Thoracic aorta (tissue), 2 donors: ENCODE measurements at regions not wholly inside any gene's neighbourhood (a gene's known extent, or its start where the extent isn't known, plus 50 kb on each side); places are given as distances from the start of the nearest gene placed in this dataset.

Source experiments
- ATAC-seq: fragments of 150-250 bp; one replicate; pipeline ENCODE4 v1.8.0; 2017; ENCODE audit warnings: low read depth; ENCODE audit not compliant: insufficient number of reproducible peaks, low FRiP score
- DNase-seq: peaks from one replicate; pipeline ENCODE4 v3.0.0-alpha.2; 2020; ENCODE audit warnings: low spot score
- H3K27ac ChIP-seq, 2 donors: fragments of 200-600 bp; sonication (generic); 1 replicate in 1 of 2; 2 replicates in 1 of 2; pipeline ENCODE4 v1.5.1; 2016; ENCODE audit warnings: mild to moderate bottlenecking in 2 of 2, moderate library complexity in 2 of 2
- H3K27me3 ChIP-seq: fragments of 200-600 bp; sonication (generic); replicated peaks from 2 replicates; pipeline ENCODE4 v1.6.0; 2016; ENCODE audit warnings: mild to moderate bottlenecking; ENCODE audit not compliant: insufficient read depth
- H3K36me3 ChIP-seq: fragments of 200-600 bp; sonication (generic); one replicate; pipeline ENCODE4 v1.5.1; 2016
- H3K4me1 ChIP-seq, 2 donors: fragments of 200-600 bp; sonication (generic); 1 replicate in 1 of 2; 2 replicates in 1 of 2; pipeline versions ENCODE4 v1.5.1 to v1.6.0; 2016; ENCODE audit warnings: low read depth in 2 of 2, mild to moderate bottlenecking in 1 of 2; ENCODE audit not compliant: control insufficient read depth in 1 of 2
- H3K4me3 ChIP-seq: fragments of 200-600 bp; sonication (generic); 2 replicates; pipeline ENCODE4 v1.5.1; 2016; ENCODE audit warnings: mild to moderate bottlenecking
- H3K9me3 ChIP-seq: fragments of 200-600 bp; sonication (generic); 2 replicates; pipeline ENCODE4 v1.5.1; 2016
- TF ChIP-seq, protein P1 (sequence below): fragments of 200-600 bp; sonication (generic); IDR thresholded peaks from one replicate; pipeline ENCODE4 v1.5.1; 2019; ENCODE audit warnings: antibody characterized with exemption

DNA sequence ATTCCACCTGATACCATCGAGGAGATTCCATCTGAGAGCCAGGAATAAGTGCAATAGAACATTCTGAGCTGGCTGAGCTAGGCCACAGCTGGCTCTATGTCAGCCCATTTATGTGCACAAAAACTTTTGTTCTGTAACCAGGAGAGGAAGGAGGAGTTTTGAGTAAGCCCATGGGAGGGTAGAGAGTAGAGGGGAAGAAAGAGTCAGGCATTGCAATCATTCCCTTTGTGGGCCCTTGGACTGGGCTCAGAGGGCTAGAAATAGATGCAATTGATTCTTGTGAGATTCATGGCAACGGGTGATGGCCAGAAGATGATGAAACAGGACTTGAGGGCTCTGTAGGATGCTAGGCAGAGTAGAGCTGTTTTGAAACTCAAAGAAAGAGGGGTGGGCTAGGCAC lies 104.6 kb upstream of the KIF5B start:
- no peaks in the 10 kb centered on the region for H3K36me3 ChIP-seq
- TF ChIP-seq, protein P1, sequence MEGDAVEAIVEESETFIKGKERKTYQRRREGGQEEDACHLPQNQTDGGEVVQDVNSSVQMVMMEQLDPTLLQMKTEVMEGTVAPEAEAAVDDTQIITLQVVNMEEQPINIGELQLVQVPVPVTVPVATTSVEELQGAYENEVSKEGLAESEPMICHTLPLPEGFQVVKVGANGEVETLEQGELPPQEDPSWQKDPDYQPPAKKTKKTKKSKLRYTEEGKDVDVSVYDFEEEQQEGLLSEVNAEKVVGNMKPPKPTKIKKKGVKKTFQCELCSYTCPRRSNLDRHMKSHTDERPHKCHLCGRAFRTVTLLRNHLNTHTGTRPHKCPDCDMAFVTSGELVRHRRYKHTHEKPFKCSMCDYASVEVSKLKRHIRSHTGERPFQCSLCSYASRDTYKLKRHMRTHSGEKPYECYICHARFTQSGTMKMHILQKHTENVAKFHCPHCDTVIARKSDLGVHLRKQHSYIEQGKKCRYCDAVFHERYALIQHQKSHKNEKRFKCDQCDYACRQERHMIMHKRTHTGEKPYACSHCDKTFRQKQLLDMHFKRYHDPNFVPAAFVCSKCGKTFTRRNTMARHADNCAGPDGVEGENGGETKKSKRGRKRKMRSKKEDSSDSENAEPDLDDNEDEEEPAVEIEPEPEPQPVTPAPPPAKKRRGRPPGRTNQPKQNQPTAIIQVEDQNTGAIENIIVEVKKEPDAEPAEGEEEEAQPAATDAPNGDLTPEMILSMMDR, result no peak
- H3K27me3 ChIP-seq, result no peaks in the 10 kb centered on the region
- no peak overlapping the region for H3K27ac ChIP-seq
- DNase-seq (no peak), ATAC-seq (no peak)
- no peak overlapping the region for H3K4me3 ChIP-seq
- H3K4me1 ChIP-seq, result peaks cover 0 to 12% of the 10 kb centered on the region in 2 donors
- H3K9me3 ChIP-seq, result no peaks in the 10 kb centered on the region

DNA sequence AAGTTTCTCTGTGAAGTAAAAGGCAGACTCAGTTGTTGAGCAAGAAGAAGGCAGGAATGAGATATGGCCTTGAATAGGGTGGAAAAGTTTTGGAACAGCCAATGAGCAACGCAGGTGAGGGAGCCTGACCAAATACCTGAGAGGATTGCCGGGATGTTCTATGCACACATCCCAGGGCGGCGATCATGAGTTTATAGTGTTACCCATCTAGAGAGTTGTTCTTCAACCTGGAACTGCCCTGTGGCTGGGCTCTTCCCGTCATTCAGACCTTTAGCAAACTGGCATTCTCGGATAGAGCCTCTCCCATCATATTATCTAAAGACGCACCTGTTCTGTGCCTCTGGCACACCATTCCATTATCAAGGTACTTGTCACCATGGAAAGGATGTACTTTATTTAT lies 103.0 kb upstream of the KIF5B start:
- Histone ChIP-seq H3K4me1 (peaks cover 3 to 23% of the 10 kb centered on the region in 2 donors), H3K4me3 (no peak overlapping the region), H3K27me3 (no peaks in the 10 kb centered on the region), H3K9me3 (no peaks in the 10 kb centered on the region), H3K27ac (no peak overlapping the region), H3K36me3 (no peaks in the 10 kb centered on the region)
- TF ChIP-seq, protein P1, result no peak
- no peak for ATAC-seq
- DNase-seq, result no peak

DNA sequence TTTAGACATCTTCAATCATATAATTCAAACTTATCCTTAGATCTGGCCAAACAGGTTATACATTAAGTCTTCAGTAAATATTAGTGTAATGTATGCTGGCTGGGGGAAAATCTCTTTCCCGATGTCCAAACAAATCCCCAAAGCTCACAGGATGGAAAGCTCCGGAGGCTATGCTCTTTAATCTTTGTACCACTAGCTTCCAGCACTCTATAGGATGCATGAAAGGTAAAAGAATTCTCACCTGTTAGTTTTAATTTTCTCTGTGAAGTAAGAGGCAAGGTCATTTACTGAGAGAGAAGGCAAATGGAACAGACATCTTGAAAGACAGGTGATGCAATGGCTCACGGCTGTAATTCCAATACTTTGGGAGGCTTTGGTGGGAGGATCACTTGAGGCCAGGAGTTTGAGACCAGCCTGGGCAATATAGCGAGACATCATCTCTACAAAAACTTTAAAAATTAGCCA lies 99.8 kb upstream of the KIF5B start:
- TF ChIP-seq, protein P1, result no peak
- Histone ChIP-seq H3K4me3 (no peak overlapping the region), H3K4me1 (peaks cover 3 to 16% of the 10 kb centered on the region in 2 donors), H3K27ac (no peak overlapping the region), H3K27me3 (no peaks in the 10 kb centered on the region), H3K9me3 (no peaks in the 10 kb centered on the region), H3K36me3 (no peaks in the 10 kb centered on the region)
- DNase-seq, result no peak
- ATAC-seq, result no peak

GRCh38 chr10:32155075-32155516 lies 98.9 kb upstream of the KIF5B start:
- TF ChIP-seq, protein P1, result no peak
- Histone ChIP-seq H3K27ac (peak overlapping the region; percentile 80 to 84), H3K4me1 (peaks cover 3 to 26% of the 10 kb centered on the region in 2 donors), H3K4me3 (no peak overlapping the region), H3K36me3 (no peaks in the 10 kb centered on the region), H3K27me3 (no peaks in the 10 kb centered on the region), H3K9me3 (no peaks in the 10 kb centered on the region)
- ATAC-seq (peak; percentile 44), DNase-seq (no peak)

DNA sequence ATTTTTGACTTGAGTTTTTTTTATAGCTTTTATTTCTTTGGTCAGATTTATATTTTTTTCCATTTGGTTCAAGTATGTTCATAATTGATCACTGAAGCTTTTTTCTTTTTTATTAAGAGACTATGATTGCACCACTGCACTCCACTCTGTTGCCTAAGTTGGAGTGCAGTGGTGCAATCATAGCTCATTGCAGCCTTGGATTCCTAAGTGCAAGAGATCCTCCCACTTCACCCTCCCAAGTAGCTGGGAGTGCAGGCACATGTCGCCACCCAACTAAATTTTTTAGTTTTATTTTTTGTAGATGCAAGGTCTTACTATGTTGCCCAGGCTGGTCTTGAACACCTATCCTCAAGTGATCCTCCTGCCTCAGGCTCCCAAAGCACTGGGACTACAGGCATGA lies 97.7 kb upstream of the KIF5B start:
- DNase-seq (no peak), ATAC-seq (no peak)
- Histone ChIP-seq H3K9me3 (no peaks in the 10 kb centered on the region), H3K4me1 (peaks cover 3 to 32% of the 10 kb centered on the region in 2 donors), H3K4me3 (no peak overlapping the region), H3K36me3 (no peaks in the 10 kb centered on the region), H3K27ac (no peak overlapping the region), H3K27me3 (no peaks in the 10 kb centered on the region)
- TF ChIP-seq, protein P1, result no peak
